Activated CD4-positive, alpha-beta T cell treated with anti-CD3 and anti-CD28 coated beads, Interleukin-2, amount 10 ng/mL, durations not matched to agents 7 days and 5 days (primary cell): ENCODE measurements at regions not wholly inside any gene's neighbourhood (a gene's known extent, or its start where the extent isn't known, plus 50 kb on each side); places are given as distances from the start of the nearest gene placed in this dataset.

ENCODE experiments used
- CTCF ChIA-PET: fragments of 350-600 bp; sonication (Branson Sonifier 250); formaldehyde crosslinking; loops from one replicate; lab custom pipeline; 2021; ENCODE audit warnings: antibody characterized with exemption; lab: Charles Lee
- POLR2A ChIA-PET: fragments of 350-600 bp; sonication (Branson Sonifier 250); formaldehyde crosslinking; loops from one replicate; lab custom pipeline; 2021; ENCODE audit warnings: antibody characterized with exemption; lab: Charles Lee
- DNase-seq: peaks from one replicate; pipeline ENCODE4 v3.0.0-alpha.2; 2020
- H3K27ac Mint-ChIP-seq: one replicate; pipeline ENCODE4 v1.8.0; 2021; ENCODE audit warnings: mild to moderate bottlenecking, moderate library complexity, mixed read lengths
- H3K27me3 Mint-ChIP-seq: one replicate; pipeline ENCODE4 v1.8.0; 2021; ENCODE audit warnings: mixed read lengths
- H3K36me3 Mint-ChIP-seq: one replicate; pipeline ENCODE4 v1.8.0; 2021; ENCODE audit warnings: low read depth, mixed read lengths
- H3K4me1 Mint-ChIP-seq: one replicate; pipeline ENCODE4 v1.8.0; 2021; ENCODE audit warnings: mixed read lengths
- H3K4me3 Mint-ChIP-seq: one replicate; pipeline ENCODE4 v1.8.0; 2021; ENCODE audit warnings: mild to moderate bottlenecking, moderate library complexity, mixed read lengths
- H3K9me3 Mint-ChIP-seq: one replicate; pipeline ENCODE4 v1.8.0; 2021; ENCODE audit warnings: mixed read lengths

- POLR2A ChIA-PET: no interaction called here
- H3K27me3 Mint-ChIP-seq: no peaks in the 10 kb centered on the region
Measured at GRCh38 chr3:145952536-145952935, 208.4 kb downstream of the PLOD2 start.

GRCh38 chr3:145953316-145953715 is 207.7 kb downstream of the PLOD2 start:
- Mint-ChIP-seq H3K27ac (no peak overlapping the region), H3K4me3 (no peak overlapping the region), H3K27me3 (no peaks in the 10 kb centered on the region), H3K4me1 (no peaks in the 10 kb centered on the region), H3K36me3 (no peaks in the 10 kb centered on the region), H3K9me3 (no peaks in the 10 kb centered on the region)
- ChIA-PET CTCF (no interaction called here), POLR2A (no interaction called here)
- DNase-seq: no peak

More at GRCh38 chr3:145952536-145952935, 208.4 kb downstream of the PLOD2 start:
- CTCF ChIA-PET: no interaction called here
- Mint-ChIP-seq H3K9me3 (no peaks in the 10 kb centered on the region), H3K36me3 (no peaks in the 10 kb centered on the region), H3K4me3 (no peak overlapping the region), H3K27ac (no peak overlapping the region), H3K4me1 (no peaks in the 10 kb centered on the region)
- no peak for DNase-seq

- ChIA-PET CTCF (no interaction called here), POLR2A (no interaction called here)
- Mint-ChIP-seq H3K9me3 (no peaks in the 10 kb centered on the region), H3K36me3 (no peaks in the 10 kb centered on the region), H3K4me1 (no peaks in the 10 kb centered on the region), H3K27me3 (no peaks in the 10 kb centered on the region), H3K4me3 (no peak overlapping the region), H3K27ac (no peak overlapping the region)
- no peak for DNase-seq
Measured at GRCh38 chr3:145959457-145960088, 201.4 kb downstream of the PLOD2 start.

- CTCF ChIA-PET: no interaction called here
- H3K36me3 Mint-ChIP-seq: no peaks in the 10 kb centered on the region
- no peak overlapping the region for H3K27ac Mint-ChIP-seq
- no peaks in the 10 kb centered on the region for H3K4me1 Mint-ChIP-seq
- H3K9me3 Mint-ChIP-seq: no peaks in the 10 kb centered on the region
- H3K4me3 Mint-ChIP-seq: no peak overlapping the region
- no peaks in the 10 kb centered on the region for H3K27me3 Mint-ChIP-seq
- POLR2A ChIA-PET: no interaction called here
- DNase-seq: no peak
Measured at GRCh38 chr3:145963111-145963510, 197.9 kb downstream of the PLOD2 start.

- H3K36me3 Mint-ChIP-seq: no peaks in the 10 kb centered on the region
- no peak overlapping the region for H3K27ac Mint-ChIP-seq
- POLR2A ChIA-PET: no interaction called here
- no peaks in the 10 kb centered on the region for H3K4me1 Mint-ChIP-seq
- no peaks in the 10 kb centered on the region for H3K9me3 Mint-ChIP-seq
- H3K4me3 Mint-ChIP-seq: no peak overlapping the region
- CTCF ChIA-PET: no interaction called here
- H3K27me3 Mint-ChIP-seq: no peaks in the 10 kb centered on the region
- DNase-seq: no peak
Measured at GRCh38 chr3:145967043-145967442, 193.9 kb downstream of the PLOD2 start.

GRCh38 chr3:145971186-145971585 is 189.8 kb downstream of the PLOD2 start:
- ChIA-PET POLR2A (no interaction called here), CTCF (no interaction called here)
- no peak for DNase-seq
- Mint-ChIP-seq H3K4me1 (no peaks in the 10 kb centered on the region), H3K36me3 (no peaks in the 10 kb centered on the region), H3K27me3 (no peaks in the 10 kb centered on the region), H3K27ac (no peak overlapping the region), H3K4me3 (no peak overlapping the region), H3K9me3 (no peaks in the 10 kb centered on the region)

- no peaks in the 10 kb centered on the region for H3K27me3 Mint-ChIP-seq
- H3K27ac Mint-ChIP-seq: no peak overlapping the region
- no peaks in the 10 kb centered on the region for H3K4me1 Mint-ChIP-seq
- DNase-seq: no peak
- no peaks in the 10 kb centered on the region for H3K9me3 Mint-ChIP-seq
- POLR2A ChIA-PET: no interaction called here
- H3K36me3 Mint-ChIP-seq: no peaks in the 10 kb centered on the region
- CTCF ChIA-PET: no interaction called here
- no peak overlapping the region for H3K4me3 Mint-ChIP-seq
Measured at GRCh38 chr3:145972851-145973250, 188.1 kb downstream of the PLOD2 start.

GRCh38 chr3:145981056-145981455 is 179.9 kb downstream of the PLOD2 start:
- Mint-ChIP-seq H3K4me1 (no peaks in the 10 kb centered on the region), H3K27ac (no peak overlapping the region), H3K36me3 (no peaks in the 10 kb centered on the region), H3K4me3 (no peak overlapping the region), H3K27me3 (no peaks in the 10 kb centered on the region), H3K9me3 (peaks cover 8% of the 10 kb centered on the region)
- DNase-seq: no peak
- ChIA-PET CTCF (no interaction called here), POLR2A (no interaction called here)

GRCh38 chr3:145983101-145983500 is 177.9 kb downstream of the PLOD2 start:
- no peaks in the 10 kb centered on the region for H3K27me3 Mint-ChIP-seq
- ChIA-PET CTCF (no interaction called here), POLR2A (no interaction called here)
- no peaks in the 10 kb centered on the region for H3K4me1 Mint-ChIP-seq
- no peak for DNase-seq
- H3K4me3 Mint-ChIP-seq: no peak overlapping the region
- no peaks in the 10 kb centered on the region for H3K36me3 Mint-ChIP-seq
- H3K27ac Mint-ChIP-seq: no peak overlapping the region
- H3K9me3 Mint-ChIP-seq: peaks cover 12% of the 10 kb centered on the region
